HepG2 (cell line): ENCODE measurements at regions not wholly inside any gene's neighbourhood (a gene's known extent, or its start where the extent isn't known, plus 50 kb on each side); places are given as distances from the start of the nearest gene placed in this dataset.

ENCODE experiments used
- CEBPG ChIP-seq: IDR thresholded peaks from 2 replicates; pipeline ENCODE4 v1.6.1; 2016
- FOXK1 ChIP-seq: sonication (generic); formaldehyde crosslinking; IDR thresholded peaks from 2 replicates; pipeline ENCODE4 v1.4.0; 2020; ENCODE audit warnings: low read depth, missing genetic modification reagents, borderline replicate concordance
- HIC2 ChIP-seq: sonication (generic); formaldehyde crosslinking; IDR thresholded peaks from 2 replicates; pipeline ENCODE4 v1.9.0; 2022; ENCODE audit warnings: low read depth, missing genetic modification reagents
- HNRNPUL1 ChIP-seq: fragments of 200-400 bp; formaldehyde crosslinking; IDR thresholded peaks from 2 replicates; pipeline ENCODE4 v1.6.1; 2017; ENCODE audit warnings: low read depth, mild to moderate bottlenecking, low read length, moderate library complexity
- IRF2 ChIP-seq: IDR thresholded peaks from 2 replicates; pipeline ENCODE4 v1.6.1; 2018; ENCODE audit warnings: missing genetic modification reagents, missing compliant biosample characterization
- KAT7 ChIP-seq: IDR thresholded peaks from 2 replicates; pipeline ENCODE4 v1.6.1; 2018; ENCODE audit warnings: borderline replicate concordance, missing compliant biosample characterization
- NFIC ChIP-seq: IDR thresholded peaks from 2 replicates; pipeline ENCODE4 v1.6.1; 2012; ENCODE audit warnings: mild to moderate bottlenecking, low read length, inconsistent platforms
- PATZ1 ChIP-seq: sonication (generic); formaldehyde crosslinking; IDR thresholded peaks from 2 replicates; pipeline ENCODE4 v1.4.0; 2020; ENCODE audit warnings: missing genetic modification reagents
- POLR2A ChIP-seq, 2 experiments: IDR thresholded peaks; 2 replicates each; pipeline ENCODE4 v1.6.1; 2011; ENCODE audit warnings: low read depth in 2 of 2, low read length in 2 of 2, mild to moderate bottlenecking in 1 of 2, moderate library complexity in 1 of 2; ENCODE audit not compliant: insufficient read depth in 1 of 2
- PPARG ChIP-seq: conservative IDR thresholded peaks from 2 replicates; pipeline ENCODE4 v1.6.1; 2016; ENCODE audit warnings: missing biosample characterization, missing genetic modification reagents
- RCOR2 ChIP-seq: IDR thresholded peaks from 2 replicates; pipeline ENCODE4 v1.6.1; 2016; ENCODE audit warnings: missing biosample characterization, missing genetic modification reagents
- REXO4 ChIP-seq: sonication (generic); formaldehyde crosslinking; IDR thresholded peaks from 2 replicates; pipeline ENCODE4 v1.8.0; 2022; ENCODE audit warnings: missing genetic modification reagents, mild to moderate bottlenecking, borderline replicate concordance
- SRSF4 ChIP-seq: fragments of 200-400 bp; formaldehyde crosslinking; IDR thresholded peaks from one replicate; pipeline ENCODE4 v1.6.1; 2018; ENCODE audit warnings: mild to moderate bottlenecking, low read depth, low read length, moderate library complexity; ENCODE audit not compliant: poor library complexity, severe bottlenecking
- TRIM22 ChIP-seq: fragments of 450-650 bp; IDR thresholded peaks from 2 replicates; pipeline ENCODE4 v1.6.1; 2017
- ZMAT3 ChIP-seq: sonication (generic); formaldehyde crosslinking; conservative IDR thresholded peaks from 2 replicates; pipeline ENCODE4 v1.7.0; 2021; ENCODE audit warnings: missing genetic modification reagents
- ZNF124 ChIP-seq: sonication (generic); formaldehyde crosslinking; IDR thresholded peaks from 2 replicates; pipeline ENCODE4 v1.4.0; 2020; ENCODE audit warnings: missing genetic modification reagents
- ZNF205 ChIP-seq: IDR thresholded peaks from 2 replicates; pipeline ENCODE4 v1.6.1; 2018; ENCODE audit warnings: missing biosample characterization, missing genetic modification reagents
- ZNF235 ChIP-seq: sonication (generic); formaldehyde crosslinking; IDR thresholded peaks from 2 replicates; pipeline ENCODE4 v1.8.1; 2023; ENCODE audit warnings: mild to moderate bottlenecking, missing genetic modification reagents, borderline replicate concordance
- ZNF280B ChIP-seq: sonication (generic); formaldehyde crosslinking; IDR thresholded peaks from 2 replicates; pipeline ENCODE4 v1.5.0; 2020; ENCODE audit warnings: missing genetic modification reagents, mild to moderate bottlenecking, borderline replicate concordance
- ZNF430 ChIP-seq: sonication (generic); formaldehyde crosslinking; IDR thresholded peaks from 2 replicates; pipeline ENCODE4 v1.9.0; 2021; ENCODE audit warnings: mild to moderate bottlenecking, missing genetic modification reagents
- ZNF496 ChIP-seq: sonication (generic); formaldehyde crosslinking; IDR thresholded peaks from 2 replicates; pipeline ENCODE4 v1.8.1; 2023; ENCODE audit warnings: mild to moderate bottlenecking, moderate library complexity, missing genetic modification reagents; ENCODE audit not compliant: insufficient replicate concordance
- ZNF547 ChIP-seq: sonication (generic); formaldehyde crosslinking; IDR thresholded peaks from 2 replicates; pipeline ENCODE4 v1.5.1; 2020; ENCODE audit warnings: mild to moderate bottlenecking, missing genetic modification reagents
- ZNF576 ChIP-seq: sonication (generic); formaldehyde crosslinking; IDR thresholded peaks from 2 replicates; pipeline ENCODE4 v1.4.0; 2020; ENCODE audit warnings: mild to moderate bottlenecking, missing genetic modification reagents
- ZNF737 ChIP-seq: sonication (generic); formaldehyde crosslinking; IDR thresholded peaks from 2 replicates; pipeline ENCODE4 v1.5.0; 2020; ENCODE audit warnings: missing genetic modification reagents, mild to moderate bottlenecking, borderline replicate concordance

- TF ChIP-seq ZNF496 (CRISPR knock-in tag) (no peak), CEBPG (peak; percentile 34; the same call in 1 of the 2 replicates), ZNF280B (no peak), ZMAT3 (CRISPR knock-in tag) (no peak), REXO4 (CRISPR knock-in tag) (no peak), ZNF576 (CRISPR knock-in tag) (no peak), POLR2A (IDR thresholded peaks at IDR 0.05; ENCODE audit: insufficient read depth in 1 of 2, low read depth in 2 of 2, low read length in 2 of 2) (no peak), ZNF737 (CRISPR knock-in tag) (no peak), ZNF547 (no peak), ZNF205 (CRISPR knock-in tag) (no peak; the same call in 1 of the 2 replicates), TRIM22 (no peak), SRSF4 (no peak), PPARG (CRISPR knock-in tag) (peak; percentile 43; the same call in 1 of the 2 replicates), NFIC (peak; percentile 87; the same call in 1 of the 2 replicates), HIC2 (CRISPR knock-in tag) (no peak), ZNF235 (CRISPR knock-in tag) (no peak), FOXK1 (CRISPR knock-in tag) (no peak), HNRNPUL1 (no peak), IRF2 (CRISPR knock-in tag) (no peak), RCOR2 (peak; percentile 71), ZNF124 (CRISPR knock-in tag) (peak; percentile 31; the same call in 1 of the 2 replicates), PATZ1 (CRISPR knock-in tag) (0 out of 2 replicates have a peak, but pooled peaks have one; percentile 36), ZNF430 (no peak), KAT7 (no peak)
Measured at GRCh38 chr2:43088143-43089073, 138.0 kb downstream of the ZFP36L2 start (continued).
